ENCODE measurements at regions not wholly inside any gene's neighbourhood (a gene's known extent, or its start where the extent isn't known, plus 50 kb on each side); places are given as distances from the start of the nearest gene placed in this dataset.

DNA sequence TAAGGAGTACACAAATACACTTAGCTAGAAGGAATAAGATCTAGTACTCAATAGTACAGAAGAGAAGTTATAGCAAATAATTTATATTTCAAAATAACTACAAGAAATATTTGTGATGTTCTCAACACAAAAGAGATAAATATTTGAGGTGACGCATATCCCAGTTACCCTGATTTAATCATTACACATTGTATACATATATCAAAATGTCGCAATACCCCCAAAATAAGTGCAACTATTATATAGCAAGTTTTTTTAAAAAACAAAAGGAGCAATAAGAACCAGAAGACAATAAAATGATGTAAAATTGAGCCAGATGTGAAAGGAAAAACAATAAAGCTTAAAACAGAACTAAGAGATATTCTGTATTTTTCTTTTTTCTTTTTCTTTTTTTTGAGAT is 59.3 kb upstream of the KIAA1217 start:
- Histone ChIP-seq H2AFZ (ENCODE audit: low read depth, low read length) (no peak overlapping the region), H3K4me3 (ENCODE audit: low read length) (no peak overlapping the region), H3K4me2 (ENCODE audit: low read length) (no peak overlapping the region), H3K79me2 (ENCODE audit: low read length) (no peaks in the 10 kb centered on the region), H3K27ac (ENCODE audit: low read length) (no peak overlapping the region), H3K9ac (ENCODE audit: low read length) (no peak overlapping the region), H3K9me3 (ENCODE audit: insufficient read depth, low read length) (no peaks in the 10 kb centered on the region), H4K20me1 (ENCODE audit: insufficient read depth, low read length) (no peaks in the 10 kb centered on the region), H3K36me3 (replicated peaks; ENCODE audit: low read depth, low read length) (no peaks in the 10 kb centered on the region), H3K4me1 (ENCODE audit: low read length) (no peaks in the 10 kb centered on the region), H3K27me3 (ENCODE audit: low read depth, low read length) (no peaks in the 10 kb centered on the region)
- TF ChIP-seq, protein P1, sequence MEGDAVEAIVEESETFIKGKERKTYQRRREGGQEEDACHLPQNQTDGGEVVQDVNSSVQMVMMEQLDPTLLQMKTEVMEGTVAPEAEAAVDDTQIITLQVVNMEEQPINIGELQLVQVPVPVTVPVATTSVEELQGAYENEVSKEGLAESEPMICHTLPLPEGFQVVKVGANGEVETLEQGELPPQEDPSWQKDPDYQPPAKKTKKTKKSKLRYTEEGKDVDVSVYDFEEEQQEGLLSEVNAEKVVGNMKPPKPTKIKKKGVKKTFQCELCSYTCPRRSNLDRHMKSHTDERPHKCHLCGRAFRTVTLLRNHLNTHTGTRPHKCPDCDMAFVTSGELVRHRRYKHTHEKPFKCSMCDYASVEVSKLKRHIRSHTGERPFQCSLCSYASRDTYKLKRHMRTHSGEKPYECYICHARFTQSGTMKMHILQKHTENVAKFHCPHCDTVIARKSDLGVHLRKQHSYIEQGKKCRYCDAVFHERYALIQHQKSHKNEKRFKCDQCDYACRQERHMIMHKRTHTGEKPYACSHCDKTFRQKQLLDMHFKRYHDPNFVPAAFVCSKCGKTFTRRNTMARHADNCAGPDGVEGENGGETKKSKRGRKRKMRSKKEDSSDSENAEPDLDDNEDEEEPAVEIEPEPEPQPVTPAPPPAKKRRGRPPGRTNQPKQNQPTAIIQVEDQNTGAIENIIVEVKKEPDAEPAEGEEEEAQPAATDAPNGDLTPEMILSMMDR (IDR thresholded peaks at IDR 0.05; ENCODE audit: low read depth, low read length): no peak
- TF ChIP-seq EZH2phosphoT487 (IDR thresholded peaks at IDR 0.05; ENCODE audit: low read depth): no peak

DNA sequence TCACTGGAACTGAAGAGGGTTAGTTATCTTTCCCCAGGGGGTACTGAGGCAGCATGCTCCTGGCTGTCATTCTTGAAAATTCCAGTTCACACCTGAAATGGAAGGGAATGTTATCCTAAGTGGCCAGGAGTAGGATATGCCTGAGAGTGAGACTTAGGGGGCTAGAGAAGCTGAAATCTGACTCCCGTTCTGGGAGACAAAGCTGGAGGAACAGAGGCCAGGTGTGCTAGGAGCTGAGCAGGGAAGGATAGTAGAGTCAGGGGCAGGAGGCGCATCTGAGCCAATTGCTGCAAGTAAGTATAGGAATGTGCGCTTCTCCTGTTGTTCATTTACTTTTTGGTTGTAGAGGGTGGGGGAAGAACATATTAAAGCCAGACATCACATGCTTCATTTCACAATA is 58.1 kb upstream of the KIAA1217 start:
- no peaks in the 10 kb centered on the region for H3K9me3 ChIP-seq (ENCODE audit: insufficient read depth, low read length)
- H3K27me3 ChIP-seq (ENCODE audit: low read depth, low read length): no peaks in the 10 kb centered on the region
- no peaks in the 10 kb centered on the region for H3K36me3 ChIP-seq (replicated peaks; ENCODE audit: low read depth, low read length)
- no peak overlapping the region for H2AFZ ChIP-seq (ENCODE audit: low read depth, low read length)
- H3K4me2 ChIP-seq (ENCODE audit: low read length): no peak overlapping the region
- H3K79me2 ChIP-seq (ENCODE audit: low read length): no peaks in the 10 kb centered on the region
- H3K4me1 ChIP-seq (ENCODE audit: low read length): no peaks in the 10 kb centered on the region
- no peak overlapping the region for H3K4me3 ChIP-seq (ENCODE audit: low read length)
- H3K9ac ChIP-seq (ENCODE audit: low read length): no peak overlapping the region
- no peak for TF ChIP-seq EZH2phosphoT487 (IDR thresholded peaks at IDR 0.05; ENCODE audit: low read depth)
- TF ChIP-seq, protein P1 (IDR thresholded peaks at IDR 0.05; ENCODE audit: low read depth, low read length): no peak
- H4K20me1 ChIP-seq (ENCODE audit: insufficient read depth, low read length): no peaks in the 10 kb centered on the region
- H3K27ac ChIP-seq (ENCODE audit: low read length): no peak overlapping the region

DNA sequence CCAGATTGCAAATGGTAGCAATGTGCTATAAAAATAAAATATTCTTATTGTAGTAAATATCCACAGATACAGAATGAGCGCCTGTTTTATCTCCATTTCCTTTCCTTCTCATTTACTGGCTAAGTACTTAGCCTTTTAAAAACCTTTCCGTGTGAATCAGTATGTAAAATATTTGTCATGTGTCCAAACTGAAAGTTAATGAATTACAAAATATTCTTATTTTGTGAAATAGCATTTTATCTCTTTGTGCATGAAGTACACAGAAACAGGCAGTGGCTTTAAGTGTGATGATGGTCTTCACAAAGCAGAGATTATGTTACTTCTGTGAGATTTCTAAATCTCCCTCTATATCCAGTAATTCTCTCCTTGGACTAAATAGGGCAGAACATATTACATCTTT is 56.7 kb upstream of the KIAA1217 start:
- H3K36me3 ChIP-seq (replicated peaks; ENCODE audit: low read depth, low read length): no peaks in the 10 kb centered on the region
- no peak overlapping the region for H3K27ac ChIP-seq (ENCODE audit: low read length)
- no peak overlapping the region for H3K9ac ChIP-seq (ENCODE audit: low read length)
- H4K20me1 ChIP-seq (ENCODE audit: insufficient read depth, low read length): no peaks in the 10 kb centered on the region
- no peaks in the 10 kb centered on the region for H3K9me3 ChIP-seq (ENCODE audit: insufficient read depth, low read length)
- TF ChIP-seq, protein P1 (IDR thresholded peaks at IDR 0.05; ENCODE audit: low read depth, low read length): no peak
- no peak for TF ChIP-seq EZH2phosphoT487 (IDR thresholded peaks at IDR 0.05; ENCODE audit: low read depth)
- H3K27me3 ChIP-seq (ENCODE audit: low read depth, low read length): no peaks in the 10 kb centered on the region
- H2AFZ ChIP-seq (ENCODE audit: low read depth, low read length): no peak overlapping the region
- no peaks in the 10 kb centered on the region for H3K4me1 ChIP-seq (ENCODE audit: low read length)
- H3K79me2 ChIP-seq (ENCODE audit: low read length): no peaks in the 10 kb centered on the region
- H3K4me3 ChIP-seq (ENCODE audit: low read length): no peak overlapping the region
- no peak overlapping the region for H3K4me2 ChIP-seq (ENCODE audit: low read length)

DNA sequence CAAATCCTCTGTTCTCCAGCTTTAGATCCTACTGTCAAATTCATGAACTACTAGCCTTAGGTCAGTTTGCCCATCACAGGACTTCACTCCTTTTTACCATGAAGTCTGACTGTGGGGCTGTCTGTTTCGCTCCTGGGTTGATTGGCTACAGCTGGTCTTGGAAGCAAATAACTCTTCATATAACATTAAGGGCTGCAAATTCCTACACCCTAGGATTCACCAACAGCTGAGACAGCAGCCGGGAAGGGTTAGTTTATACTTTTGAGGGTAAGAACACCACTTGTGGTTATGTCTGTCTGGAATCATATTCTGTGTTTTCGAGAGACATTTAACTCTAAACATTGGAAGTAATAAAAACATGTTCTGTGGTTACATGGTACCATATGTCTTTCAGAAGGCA is 55.9 kb upstream of the KIAA1217 start:
- TF ChIP-seq, protein P1 (IDR thresholded peaks at IDR 0.05; ENCODE audit: low read depth, low read length): no peak
- no peak for TF ChIP-seq EZH2phosphoT487 (IDR thresholded peaks at IDR 0.05; ENCODE audit: low read depth)

More for the DNA sequence above, 55.9 kb upstream of the KIAA1217 start:
- no peak overlapping the region for H3K4me3 ChIP-seq (ENCODE audit: low read length)
- no peaks in the 10 kb centered on the region for H3K9me3 ChIP-seq (ENCODE audit: insufficient read depth, low read length)
- H3K4me1 ChIP-seq (ENCODE audit: low read length): no peaks in the 10 kb centered on the region
- no peak overlapping the region for H3K27ac ChIP-seq (ENCODE audit: low read length)
- no peaks in the 10 kb centered on the region for H3K36me3 ChIP-seq (replicated peaks; ENCODE audit: low read depth, low read length)
- no peak overlapping the region for H3K4me2 ChIP-seq (ENCODE audit: low read length)
- no peak overlapping the region for H3K9ac ChIP-seq (ENCODE audit: low read length)
- no peaks in the 10 kb centered on the region for H4K20me1 ChIP-seq (ENCODE audit: insufficient read depth, low read length)
- no peaks in the 10 kb centered on the region for H3K79me2 ChIP-seq (ENCODE audit: low read length)
- H3K27me3 ChIP-seq (ENCODE audit: low read depth, low read length): no peaks in the 10 kb centered on the region
- no peak overlapping the region for H2AFZ ChIP-seq (ENCODE audit: low read depth, low read length)
